ENCODE measurements at regions not wholly inside any gene's neighbourhood (a gene's known extent, or its start where the extent isn't known, plus 50 kb on each side); places are given as distances from the start of the nearest gene placed in this dataset.

DNA sequence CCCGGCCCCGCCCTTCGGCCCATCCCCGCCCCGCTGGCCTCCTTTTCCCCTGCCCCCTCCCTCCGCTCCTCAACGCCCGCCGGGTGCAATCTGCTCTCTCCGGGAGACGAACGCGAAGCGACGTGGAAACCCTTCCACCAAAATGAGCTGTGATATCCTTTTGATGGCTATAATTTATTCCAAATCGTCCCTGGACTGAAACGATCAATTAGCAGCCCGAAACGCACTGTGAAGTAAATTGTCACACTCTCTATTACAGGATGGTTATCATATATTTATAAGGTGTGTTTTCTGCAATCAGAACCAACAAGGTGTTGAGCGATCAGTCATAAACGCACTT lies 134.6 kb upstream of the BARHL2 start:
- peaks cover 55% of the 10 kb centered on the region for H3K27me3 ChIP-seq (ENCODE audit: insufficient read depth, low read depth, low read length)
- no peak for TF ChIP-seq RAD21 (conservative IDR thresholded peaks at IDR 0.05)
- TF ChIP-seq POLR2AphosphoS5 (IDR thresholded peaks at IDR 0.05), result no peak

DNA sequence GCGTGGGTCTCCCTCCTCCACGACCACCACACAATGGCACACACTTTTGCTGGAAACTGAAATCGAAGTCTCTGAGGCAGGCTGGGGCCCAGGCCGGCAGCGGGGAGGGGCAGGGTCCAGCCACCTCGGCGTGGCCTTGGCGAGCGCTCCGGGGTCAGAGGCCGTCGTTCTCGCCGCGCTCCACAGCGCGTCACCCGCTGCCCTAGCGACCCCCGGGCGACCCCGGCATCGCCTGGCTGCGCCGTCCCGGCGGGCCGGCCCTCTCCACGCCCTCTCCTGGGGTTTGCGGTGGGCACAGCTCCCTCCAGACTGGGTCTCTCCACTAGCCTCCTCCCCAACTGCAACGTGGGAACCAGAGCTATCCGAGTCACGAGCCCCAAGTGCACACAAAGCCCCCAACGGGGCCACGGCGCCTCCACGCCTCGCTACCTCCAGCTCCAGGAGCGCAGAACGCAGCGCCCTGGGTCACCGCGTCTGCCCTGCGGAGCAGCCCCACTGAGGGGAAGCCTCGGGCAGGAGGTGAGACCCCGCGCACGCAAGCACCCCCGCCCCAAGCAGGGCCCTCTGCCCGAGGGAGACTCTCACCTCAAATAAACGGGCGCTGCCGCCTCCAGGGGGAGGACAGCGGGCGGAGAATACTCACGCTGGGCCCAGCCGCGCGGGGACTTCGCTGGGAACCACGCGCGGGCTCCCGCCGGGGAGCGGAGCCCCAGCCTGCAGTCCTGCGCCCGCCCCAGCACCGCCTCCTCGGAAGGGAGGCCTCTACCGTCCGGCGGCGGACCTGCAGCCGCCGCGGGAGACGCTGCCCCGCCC lies 134.0 kb upstream of the BARHL2 start:
- H2AFZ ChIP-seq (ENCODE audit: low read depth, low read length), result no peak overlapping the region
- no peaks in the 10 kb centered on the region for H3K79me2 ChIP-seq (replicated peaks; ENCODE audit: insufficient read depth, low read length)
- H3K9me3 ChIP-seq (ENCODE audit: low read length), result no peaks in the 10 kb centered on the region
- H3K27ac ChIP-seq (ENCODE audit: low read length), result no peak overlapping the region
- H3K27me3 ChIP-seq (ENCODE audit: insufficient read depth, low read depth, low read length), result peaks cover 55% of the 10 kb centered on the region
- H4K20me1 ChIP-seq (ENCODE audit: insufficient read depth), result no peaks in the 10 kb centered on the region
- peak overlapping the region; percentile 72 for H3K4me3 ChIP-seq (ENCODE audit: low read length)
- H3F3A ChIP-seq (ENCODE audit: insufficient read depth, low read length, poor library complexity, severe bottlenecking), result no peaks in the 10 kb centered on the region
- no peaks in the 10 kb centered on the region for H3K36me3 ChIP-seq (ENCODE audit: insufficient read depth, low read length)
- no peak overlapping the region for H3K4me2 ChIP-seq (ENCODE audit: low read length)
- no peaks in the 10 kb centered on the region for H3K9me2 ChIP-seq (ENCODE audit: insufficient read depth, low read length)
- TF ChIP-seq, protein P1, sequence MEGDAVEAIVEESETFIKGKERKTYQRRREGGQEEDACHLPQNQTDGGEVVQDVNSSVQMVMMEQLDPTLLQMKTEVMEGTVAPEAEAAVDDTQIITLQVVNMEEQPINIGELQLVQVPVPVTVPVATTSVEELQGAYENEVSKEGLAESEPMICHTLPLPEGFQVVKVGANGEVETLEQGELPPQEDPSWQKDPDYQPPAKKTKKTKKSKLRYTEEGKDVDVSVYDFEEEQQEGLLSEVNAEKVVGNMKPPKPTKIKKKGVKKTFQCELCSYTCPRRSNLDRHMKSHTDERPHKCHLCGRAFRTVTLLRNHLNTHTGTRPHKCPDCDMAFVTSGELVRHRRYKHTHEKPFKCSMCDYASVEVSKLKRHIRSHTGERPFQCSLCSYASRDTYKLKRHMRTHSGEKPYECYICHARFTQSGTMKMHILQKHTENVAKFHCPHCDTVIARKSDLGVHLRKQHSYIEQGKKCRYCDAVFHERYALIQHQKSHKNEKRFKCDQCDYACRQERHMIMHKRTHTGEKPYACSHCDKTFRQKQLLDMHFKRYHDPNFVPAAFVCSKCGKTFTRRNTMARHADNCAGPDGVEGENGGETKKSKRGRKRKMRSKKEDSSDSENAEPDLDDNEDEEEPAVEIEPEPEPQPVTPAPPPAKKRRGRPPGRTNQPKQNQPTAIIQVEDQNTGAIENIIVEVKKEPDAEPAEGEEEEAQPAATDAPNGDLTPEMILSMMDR (IDR thresholded peaks at IDR 0.05; ENCODE audit: poor library complexity, severe bottlenecking), result peak; percentile 59
- no peak for TF ChIP-seq POLR2AphosphoS5 (IDR thresholded peaks at IDR 0.05)
- TF ChIP-seq, protein P2, sequence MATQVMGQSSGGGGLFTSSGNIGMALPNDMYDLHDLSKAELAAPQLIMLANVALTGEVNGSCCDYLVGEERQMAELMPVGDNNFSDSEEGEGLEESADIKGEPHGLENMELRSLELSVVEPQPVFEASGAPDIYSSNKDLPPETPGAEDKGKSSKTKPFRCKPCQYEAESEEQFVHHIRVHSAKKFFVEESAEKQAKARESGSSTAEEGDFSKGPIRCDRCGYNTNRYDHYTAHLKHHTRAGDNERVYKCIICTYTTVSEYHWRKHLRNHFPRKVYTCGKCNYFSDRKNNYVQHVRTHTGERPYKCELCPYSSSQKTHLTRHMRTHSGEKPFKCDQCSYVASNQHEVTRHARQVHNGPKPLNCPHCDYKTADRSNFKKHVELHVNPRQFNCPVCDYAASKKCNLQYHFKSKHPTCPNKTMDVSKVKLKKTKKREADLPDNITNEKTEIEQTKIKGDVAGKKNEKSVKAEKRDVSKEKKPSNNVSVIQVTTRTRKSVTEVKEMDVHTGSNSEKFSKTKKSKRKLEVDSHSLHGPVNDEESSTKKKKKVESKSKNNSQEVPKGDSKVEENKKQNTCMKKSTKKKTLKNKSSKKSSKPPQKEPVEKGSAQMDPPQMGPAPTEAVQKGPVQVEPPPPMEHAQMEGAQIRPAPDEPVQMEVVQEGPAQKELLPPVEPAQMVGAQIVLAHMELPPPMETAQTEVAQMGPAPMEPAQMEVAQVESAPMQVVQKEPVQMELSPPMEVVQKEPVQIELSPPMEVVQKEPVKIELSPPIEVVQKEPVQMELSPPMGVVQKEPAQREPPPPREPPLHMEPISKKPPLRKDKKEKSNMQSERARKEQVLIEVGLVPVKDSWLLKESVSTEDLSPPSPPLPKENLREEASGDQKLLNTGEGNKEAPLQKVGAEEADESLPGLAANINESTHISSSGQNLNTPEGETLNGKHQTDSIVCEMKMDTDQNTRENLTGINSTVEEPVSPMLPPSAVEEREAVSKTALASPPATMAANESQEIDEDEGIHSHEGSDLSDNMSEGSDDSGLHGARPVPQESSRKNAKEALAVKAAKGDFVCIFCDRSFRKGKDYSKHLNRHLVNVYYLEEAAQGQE (IDR thresholded peaks at IDR 0.05; ENCODE audit: borderline replicate concordance), result no peak
- TF ChIP-seq TAF1 (IDR thresholded peaks at IDR 0.05; ENCODE audit: low read depth), result no peak
- peak; percentile 30 for TF ChIP-seq MXI1 (conservative IDR thresholded peaks at IDR 0.05; ENCODE audit: poor library complexity, severe bottlenecking)
- no peak for TF ChIP-seq SMC3 (conservative IDR thresholded peaks at IDR 0.05; ENCODE audit: poor library complexity)
- TF ChIP-seq EP300 (conservative IDR thresholded peaks at IDR 0.05; ENCODE audit: poor library complexity, severe bottlenecking), result no peak
- no peak for TF ChIP-seq EZH2 (IDR thresholded peaks at IDR 0.05; ENCODE audit: borderline replicate concordance, insufficient read depth, low read length, poor library complexity, severe bottlenecking)
- peak; percentile 43 for TF ChIP-seq RAD21 (conservative IDR thresholded peaks at IDR 0.05)
- H3K9ac ChIP-seq (ENCODE audit: low read length), result peak overlapping the region; percentile 44

More for the DNA sequence above, 134.6 kb upstream of the BARHL2 start:
- Histone ChIP-seq H3K9me2 (ENCODE audit: insufficient read depth, low read length) (no peaks in the 10 kb centered on the region), H3K9ac (ENCODE audit: low read length) (no peak overlapping the region), H3K79me2 (replicated peaks; ENCODE audit: insufficient read depth, low read length) (no peaks in the 10 kb centered on the region), H3K4me3 (ENCODE audit: low read length) (peak overlapping the region; percentile 72), H3K4me2 (ENCODE audit: low read length) (peak overlapping the region; percentile 48), H3K36me3 (ENCODE audit: insufficient read depth, low read length) (no peaks in the 10 kb centered on the region), H3F3A (ENCODE audit: insufficient read depth, low read length, poor library complexity, severe bottlenecking) (no peaks in the 10 kb centered on the region), H3K9me3 (ENCODE audit: low read length) (no peaks in the 10 kb centered on the region), H4K20me1 (ENCODE audit: insufficient read depth) (no peaks in the 10 kb centered on the region), H3K27ac (ENCODE audit: low read length) (no peak overlapping the region), H2AFZ (ENCODE audit: low read depth, low read length) (no peak overlapping the region)

Data from neural cell (in vitro differentiated cells).